ENCODE measurements at regions not wholly inside any gene's neighbourhood (a gene's known extent, or its start where the extent isn't known, plus 50 kb on each side); places are given as distances from the start of the nearest gene placed in this dataset.

GRCh38 chr14:104373055-104373854 lies 206.3 kb upstream of the C14orf180 start:
- 81% methylated on average over 23 of the region's 26 CpGs for WGBS (ENCODE audit: low lambda C conversion rate, missing lambda C conversion rate)
- H3K9me2 ChIP-seq (replicated peaks; ENCODE audit: insufficient read depth) = no peaks in the 10 kb centered on the region
- no peaks in the 10 kb centered on the region for H4K20me1 ChIP-seq (ENCODE audit: insufficient read depth, poor library complexity, severe bottlenecking)
- H3K4me3 ChIP-seq = no peak overlapping the region
- H3K4me1 ChIP-seq (ENCODE audit: insufficient read depth) = no peaks in the 10 kb centered on the region
- no peak for DNase-seq (ENCODE audit: low spot score)
- no peak overlapping the region for H3K4me2 ChIP-seq
- no peak overlapping the region for H2AFZ ChIP-seq
- no peaks in the 10 kb centered on the region for H3K27me3 ChIP-seq
- H3K9me3 ChIP-seq (ENCODE audit: low read depth) = no peaks in the 10 kb centered on the region
- no peaks in the 10 kb centered on the region for H3K36me3 ChIP-seq (replicated peaks; ENCODE audit: insufficient read depth, low read depth)
- no peak overlapping the region for H3K27ac ChIP-seq
- H3K79me2 ChIP-seq = no peaks in the 10 kb centered on the region
- TF ChIP-seq EZH2phosphoT487 (IDR thresholded peaks at IDR 0.05; ENCODE audit: low read depth, severe bottlenecking, unreplicated experiment) = no peak
- TF ChIP-seq EZH2 (IDR thresholded peaks at IDR 0.05; ENCODE audit: borderline replicate concordance) = no peak
- no peak for TF ChIP-seq CTCF (IDR thresholded peaks at IDR 0.05; ENCODE audit: poor library complexity)

- no peak for DNase-seq (ENCODE audit: low spot score)
- no peaks in the 10 kb centered on the region for H3K36me3 ChIP-seq (replicated peaks; ENCODE audit: insufficient read depth, low read depth)
- H3K4me2 ChIP-seq = no peak overlapping the region
- no peaks in the 10 kb centered on the region for H3K9me2 ChIP-seq (replicated peaks; ENCODE audit: insufficient read depth)
- H3K9me3 ChIP-seq (ENCODE audit: low read depth) = no peaks in the 10 kb centered on the region
- no peak for TF ChIP-seq EZH2 (IDR thresholded peaks at IDR 0.05; ENCODE audit: borderline replicate concordance)
- no peak for TF ChIP-seq EZH2phosphoT487 (IDR thresholded peaks at IDR 0.05; ENCODE audit: low read depth, severe bottlenecking, unreplicated experiment)
- TF ChIP-seq CTCF (IDR thresholded peaks at IDR 0.05; ENCODE audit: poor library complexity) = no peak
- H3K4me1 ChIP-seq (ENCODE audit: insufficient read depth) = no peaks in the 10 kb centered on the region
- no peaks in the 10 kb centered on the region for H3K79me2 ChIP-seq
- no peaks in the 10 kb centered on the region for H3K27me3 ChIP-seq
- no peak overlapping the region for H2AFZ ChIP-seq
- H4K20me1 ChIP-seq (ENCODE audit: insufficient read depth, poor library complexity, severe bottlenecking) = no peaks in the 10 kb centered on the region
- 84% methylated on average over 17 of the region's 33 CpGs for WGBS (ENCODE audit: low lambda C conversion rate, missing lambda C conversion rate)
- H3K4me3 ChIP-seq = no peak overlapping the region
- H3K27ac ChIP-seq = no peak overlapping the region
Observed at GRCh38 chr14:104373855-104374717, 205.5 kb upstream of the C14orf180 start.

DNA sequence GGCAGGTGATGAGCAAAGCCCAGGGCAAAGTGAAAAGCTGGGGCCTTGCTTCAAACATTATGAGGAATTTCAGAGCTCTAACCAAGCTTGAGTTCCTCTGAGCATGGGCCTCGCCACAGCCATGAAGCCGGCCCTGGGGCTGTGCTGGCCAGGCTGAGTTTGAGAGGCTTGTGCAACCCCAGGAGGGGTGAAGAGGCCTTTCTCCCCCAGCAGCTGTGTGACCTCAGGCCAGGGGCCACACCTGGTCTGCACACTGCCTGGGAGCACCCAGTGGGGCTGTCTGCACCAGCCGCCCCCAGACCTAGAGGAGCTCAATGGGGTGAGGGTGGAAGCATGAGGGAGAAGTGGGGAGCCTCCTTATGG lies 204.9 kb upstream of the C14orf180 start:
- TF ChIP-seq EZH2 (IDR thresholded peaks at IDR 0.05; ENCODE audit: borderline replicate concordance) (no peak), CTCF (IDR thresholded peaks at IDR 0.05; ENCODE audit: poor library complexity) (no peak), EZH2phosphoT487 (IDR thresholded peaks at IDR 0.05; ENCODE audit: low read depth, severe bottlenecking, unreplicated experiment) (no peak)
- H3K4me3 ChIP-seq = no peak overlapping the region
- no peak overlapping the region for H2AFZ ChIP-seq
- H3K27ac ChIP-seq = no peak overlapping the region
- no peaks in the 10 kb centered on the region for H3K27me3 ChIP-seq
- no peaks in the 10 kb centered on the region for H3K9me2 ChIP-seq (replicated peaks; ENCODE audit: insufficient read depth)
- DNase-seq (ENCODE audit: low spot score) = no peak
- H4K20me1 ChIP-seq (ENCODE audit: insufficient read depth, poor library complexity, severe bottlenecking) = no peaks in the 10 kb centered on the region
- H3K4me1 ChIP-seq (ENCODE audit: insufficient read depth) = no peaks in the 10 kb centered on the region
- H3K36me3 ChIP-seq (replicated peaks; ENCODE audit: insufficient read depth, low read depth) = no peaks in the 10 kb centered on the region
- 87% methylated on average over 3 of the region's 3 CpGs for WGBS (ENCODE audit: low lambda C conversion rate, missing lambda C conversion rate)
- no peaks in the 10 kb centered on the region for H3K9me3 ChIP-seq (ENCODE audit: low read depth)
- H3K4me2 ChIP-seq = no peak overlapping the region
- H3K79me2 ChIP-seq = no peaks in the 10 kb centered on the region
